Keratinocyte (primary cell): ENCODE measurements at regions not wholly inside any gene's neighbourhood (a gene's known extent, or its start where the extent isn't known, plus 50 kb on each side); places are given as distances from the start of the nearest gene placed in this dataset.

Experiments used
- DNase-seq: peaks from one replicate; pipeline ENCODE4 v3.0.0-alpha.2; 2011; ENCODE audit warnings: low read depth, missing footprints, low spot score
- FAIRE-seq: peaks from 2 replicates; lab custom pipeline; 2011; peaks lifted over from hg19 to GRCh38; lab: Jason Lieb, UNC
- H2AFZ ChIP-seq: 2 replicates; pipeline ENCODE4 v1.6.0; 2012; ENCODE audit warnings: low read length, control low read depth, inconsistent platforms; ENCODE audit not compliant: control insufficient read depth
- H3K27ac ChIP-seq: 2 replicates; pipeline ENCODE4 v1.5.1; 2011; ENCODE audit warnings: low read length; ENCODE audit not compliant: control insufficient read depth, insufficient read depth
- H3K27me3 ChIP-seq: 3 replicates; pipeline ENCODE4 v1.6.0; 2011; ENCODE audit warnings: low read length; ENCODE audit not compliant: control insufficient read depth, insufficient read depth; ENCODE audit errors: extremely low read depth
- H3K36me3 ChIP-seq, 2 experiments: 2 replicates in 1 of 2; 3 replicates in 1 of 2; pipeline ENCODE4 v1.5.1; 2011; ENCODE audit warnings: low read length in 2 of 2, mild to moderate bottlenecking in 1 of 2; ENCODE audit not compliant: control insufficient read depth in 2 of 2, insufficient read depth in 2 of 2; ENCODE audit errors: extremely low read depth in 1 of 2
- H3K4me1 ChIP-seq: 3 replicates; pipeline ENCODE4 v1.5.1; 2011; ENCODE audit warnings: low read length; ENCODE audit not compliant: control insufficient read depth, insufficient read depth; ENCODE audit errors: extremely low read depth
- H3K4me2 ChIP-seq: 3 replicates; pipeline ENCODE4 v1.6.0; 2011; ENCODE audit warnings: low read depth, low read length; ENCODE audit not compliant: control insufficient read depth, insufficient read depth; ENCODE audit errors: extremely low read depth
- H3K4me3 ChIP-seq, 3 experiments: fragments of 200-600 bp in 1 of 3; sonication (generic) in 1 of 3; 2 replicates in 2 of 3; 3 replicates in 1 of 3; pipeline ENCODE4 v1.5.1; 2011 to 2016; ENCODE audit warnings: low read length in 3 of 3, mild to moderate bottlenecking in 3 of 3, control low read depth in 2 of 3, inconsistent platforms in 1 of 3, low read depth in 1 of 3, mixed read lengths in 1 of 3, mixed run types in 1 of 3, moderate library complexity in 1 of 3; ENCODE audit not compliant: control insufficient read depth in 2 of 3, insufficient read depth in 2 of 3; ENCODE audit errors: extremely low read depth in 1 of 3
- H3K79me2 ChIP-seq: 2 replicates; pipeline ENCODE4 v1.6.0; 2012; ENCODE audit warnings: low read length; ENCODE audit not compliant: control insufficient read depth, insufficient read depth
- H3K9ac ChIP-seq: 3 replicates; pipeline ENCODE4 v1.6.0; 2011; ENCODE audit warnings: low read length; ENCODE audit not compliant: control insufficient read depth, insufficient read depth; ENCODE audit errors: extremely low read depth
- H3K9me1 ChIP-seq: 3 replicates; pipeline ENCODE4 v1.6.0; 2011; ENCODE audit warnings: low read length; ENCODE audit not compliant: control insufficient read depth, insufficient read depth; ENCODE audit errors: extremely low read depth
- H3K9me3 ChIP-seq: 2 replicates; pipeline ENCODE4 v1.5.1; 2012; ENCODE audit warnings: low read depth, low read length; ENCODE audit not compliant: control insufficient read depth
- H4K20me1 ChIP-seq: 3 replicates; pipeline ENCODE4 v1.6.0; 2011; ENCODE audit warnings: low read length; ENCODE audit not compliant: control insufficient read depth, insufficient read depth; ENCODE audit errors: extremely low read depth
- CTCF ChIP-seq, 3 experiments: IDR thresholded peaks in 1 of 3; conservative IDR thresholded peaks in 1 of 3; optimal IDR thresholded peaks in 1 of 3; 2 replicates in 2 of 3; 3 replicates in 1 of 3; pipeline versions ENCODE3 to v1.5.1; 2011; ENCODE audit warnings: low read length in 3 of 3, mild to moderate bottlenecking in 3 of 3, moderate library complexity in 2 of 3, control low read depth in 1 of 3, inconsistent platforms in 1 of 3; ENCODE audit not compliant: insufficient read depth in 2 of 3; ENCODE audit errors: extremely low read depth in 1 of 3
- EZH2 ChIP-seq: IDR thresholded peaks from one replicate; pipeline ENCODE4 v1.6.1; 2012; ENCODE audit warnings: inconsistent platforms, mild to moderate bottlenecking, low read length, moderate library complexity
- dilution Hi-C: fragments of 300-500 bp; cut with MboI; formaldehyde crosslinking; loops from one replicate; pipeline ENCODE4 v1.7.0; 2020; ENCODE audit warnings: low sequenced_read_pairs; ENCODE audit not compliant: extremely low pct_ligation_motif_present

GRCh38 chr17:59476413-59476812 lies 89.0 kb upstream of the DHX40 start:
- H3K36me3 ChIP-seq: no peaks in the 10 kb centered on the region
- TF ChIP-seq EZH2 (no peak), CTCF (optimal IDR thresholded peaks at IDR 0.05 in 1 of 3, IDR thresholded peaks at IDR 0.05 in 1 of 3, conservative IDR thresholded peaks at IDR 0.05 in 1 of 3; ENCODE audit: extremely low read depth in 1 of 3, insufficient read depth in 2 of 3, low read length in 3 of 3) (no peak)
- FAIRE-seq: no peak
- no peaks in the 10 kb centered on the region for H3K4me1 ChIP-seq
- dilution Hi-C loops: no loop called here
- no peak overlapping the region for H3K9ac ChIP-seq
- H2AFZ ChIP-seq: no peak overlapping the region
- H3K27ac ChIP-seq: no peak overlapping the region
- H3K9me3 ChIP-seq: no peaks in the 10 kb centered on the region
- no peaks in the 10 kb centered on the region for H4K20me1 ChIP-seq
- H3K27me3 ChIP-seq: no peaks in the 10 kb centered on the region
- no peak overlapping the region for H3K4me2 ChIP-seq
- H3K4me3 ChIP-seq: no peak overlapping the region
- no peak for DNase-seq
- H3K9me1 ChIP-seq: no peaks in the 10 kb centered on the region
- no peaks in the 10 kb centered on the region for H3K79me2 ChIP-seq

DNA sequence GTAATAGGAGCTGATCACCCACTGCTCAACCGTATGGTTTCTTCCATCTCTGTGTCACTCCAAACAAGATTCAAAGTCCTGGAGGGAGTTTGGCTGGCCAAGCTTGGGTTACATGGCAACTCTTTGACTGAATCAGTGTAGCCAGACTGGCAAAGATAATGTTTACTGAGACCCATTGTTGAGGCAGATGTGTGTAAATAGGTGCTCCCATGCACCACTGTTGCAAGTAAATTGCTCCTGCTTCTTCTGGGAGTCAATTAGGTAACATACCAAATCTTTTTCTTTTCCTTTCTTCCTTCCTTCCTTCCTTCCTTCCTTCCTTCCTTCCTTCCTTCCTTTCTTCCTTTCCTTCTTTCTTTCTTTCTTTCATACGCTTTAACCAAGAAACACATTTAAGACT lies 86.3 kb upstream of the DHX40 start:
- Histone ChIP-seq H3K4me1 (no peaks in the 10 kb centered on the region), H3K9ac (no peak overlapping the region), H3K4me2 (no peak overlapping the region), H3K79me2 (no peaks in the 10 kb centered on the region), H4K20me1 (no peaks in the 10 kb centered on the region), H3K27me3 (no peaks in the 10 kb centered on the region), H3K36me3 (no peaks in the 10 kb centered on the region), H3K4me3 (no peak overlapping the region), H3K9me3 (no peaks in the 10 kb centered on the region), H3K27ac (no peak overlapping the region), H2AFZ (no peak overlapping the region), H3K9me1 (no peaks in the 10 kb centered on the region)
- dilution Hi-C loops: no loop called here
- no peak for TF ChIP-seq CTCF (optimal IDR thresholded peaks at IDR 0.05 in 1 of 3, IDR thresholded peaks at IDR 0.05 in 1 of 3, conservative IDR thresholded peaks at IDR 0.05 in 1 of 3; ENCODE audit: extremely low read depth in 1 of 3, insufficient read depth in 2 of 3, low read length in 3 of 3)
- TF ChIP-seq EZH2: no peak
- no peak for DNase-seq
- FAIRE-seq: no peak
